HepG2 (cell line): ENCODE measurements at regions not wholly inside any gene's neighbourhood (a gene's known extent, or its start where the extent isn't known, plus 50 kb on each side); places are given as distances from the start of the nearest gene placed in this dataset.

Experiments
- ATAC-seq: fragments of 200-7000 bp; cut with Tn5 transposase; 3 replicates; pipeline ENCODE4 v1.9.1; 2020; ENCODE audit warnings: mild to moderate bottlenecking, moderate library complexity
- BruUV-seq: library from RNA; stranded (reverse); fragments of 400-500 nt; replicated peaks from 2 replicates; lab custom pipeline; 2021; lab: Mats Ljungman, UMichigan
- CTCF ChIA-PET: fragments of 300-600 bp; formaldehyde crosslinking; extraction: SDS; loops from one replicate; lab custom pipeline; 2021; ENCODE audit warnings: low total read pairs, inconsistent platforms, low intra/inter-chr PET ratio; lab: Yijun Ruan, JAX
- POLR2A ChIA-PET: fragments of 350-600 bp; sonication (Branson Sonifier 250); formaldehyde crosslinking; loops from one replicate; lab custom pipeline; 2020; ENCODE audit warnings: antibody characterized with exemption, inconsistent platforms; lab: Yijun Ruan, JAX
- DNase-seq: peaks from one replicate; pipeline ENCODE4 v3.0.0-alpha.2; 2015; ENCODE audit warnings: low spot score
- FAIRE-seq: peaks from 3 replicates; lab custom pipeline; 2011; peaks lifted over from hg19 to GRCh38; lab: Jason Lieb, UNC
- H2AFZ ChIP-seq: one replicate; pipeline ENCODE4 v1.6.1; 2011; ENCODE audit warnings: low read length, inconsistent platforms
- H3K27ac ChIP-seq: fragments of 300-600 bp; 3 replicates; pipeline ENCODE4 v1.8.0; 2011; ENCODE audit warnings: mixed run types, mild to moderate bottlenecking, mixed read lengths, low read length, inconsistent platforms; ENCODE audit not compliant: insufficient read depth; ENCODE audit errors: extremely low read length
- H3K27me3 ChIP-seq, 2 experiments: fragments of 200-600 bp in 1 of 2; 2 replicates in 1 of 2; 3 replicates in 1 of 2; pipeline versions ENCODE4 v1.6.0 to v1.8.0; 2011; ENCODE audit warnings: low read length in 2 of 2, mild to moderate bottlenecking in 2 of 2, moderate library complexity in 2 of 2, inconsistent platforms in 1 of 2; ENCODE audit not compliant: insufficient read depth in 2 of 2, control insufficient read depth in 1 of 2
- H3K36me3 ChIP-seq, 2 experiments: fragments of 200-600 bp in 1 of 2; replicated peaks in 1 of 2; 2 replicates in 1 of 2; 3 replicates in 1 of 2; pipeline versions ENCODE4 v1.5.1 to v1.8.0; 2011; ENCODE audit warnings: low read length in 2 of 2, inconsistent platforms in 1 of 2; ENCODE audit not compliant: insufficient read depth in 2 of 2, control insufficient read depth in 1 of 2
- H3K4me1 ChIP-seq: 2 replicates; pipeline ENCODE4 v1.5.1; 2012; ENCODE audit warnings: low read length, inconsistent platforms; ENCODE audit not compliant: insufficient read depth
- H3K4me2 ChIP-seq: 2 replicates; pipeline ENCODE4 v1.6.0; 2011; ENCODE audit warnings: low read depth, low read length, inconsistent platforms
- H3K4me3 ChIP-seq, 3 experiments: fragments of 200-600 bp in 1 of 3; sonication (generic), shearing (Covaris generic) in 1 of 3; replicated peaks in 1 of 3; 2 replicates each; pipeline ENCODE4 v1.5.1; 2011 to 2016; ENCODE audit warnings: low read length in 3 of 3, inconsistent platforms in 2 of 3, low read depth in 2 of 3, mild to moderate bottlenecking in 2 of 3, control low read depth in 1 of 3, mixed read lengths in 1 of 3; ENCODE audit not compliant: insufficient read depth in 1 of 3
- H3K79me2 ChIP-seq: one replicate; pipeline ENCODE4 v1.6.1; 2011; ENCODE audit warnings: low read length, inconsistent platforms; ENCODE audit not compliant: insufficient read depth
- H3K9ac ChIP-seq: 2 replicates; pipeline ENCODE4 v1.6.0; 2011; ENCODE audit warnings: mild to moderate bottlenecking, low read depth, low read length, inconsistent platforms; ENCODE audit not compliant: insufficient read depth
- H3K9me3 ChIP-seq: 2 replicates; pipeline ENCODE4 v1.5.1; 2012; ENCODE audit warnings: mild to moderate bottlenecking, low read length
- H4K20me1 ChIP-seq: 2 replicates; pipeline ENCODE4 v1.6.0; 2011; ENCODE audit warnings: inconsistent platforms, mild to moderate bottlenecking, low read length, moderate library complexity; ENCODE audit not compliant: insufficient read depth
- DMAP1 ChIP-seq: IDR thresholded peaks from 2 replicates; pipeline ENCODE4 v1.6.1; 2016
- ESRRA ChIP-seq: sonication (generic); formaldehyde crosslinking; IDR thresholded peaks from 2 replicates; pipeline ENCODE4 v1.5.1; 2020; ENCODE audit warnings: mild to moderate bottlenecking, low read depth, missing genetic modification reagents
- ETV5 ChIP-seq: IDR thresholded peaks from 2 replicates; pipeline ENCODE4 v1.6.1; 2018; ENCODE audit warnings: missing biosample characterization, missing genetic modification reagents, inconsistent platforms, borderline replicate concordance
- NR3C1 ChIP-seq: sonication (generic); formaldehyde crosslinking; IDR thresholded peaks from 2 replicates; pipeline ENCODE4 v1.4.0; 2020; ENCODE audit warnings: missing genetic modification reagents
- PCBP2 ChIP-seq: fragments of 200-400 bp; formaldehyde crosslinking; optimal IDR thresholded peaks from 2 replicates; pipeline ENCODE3; 2018; ENCODE audit warnings: low read length, low read depth; ENCODE audit not compliant: poor library complexity, severe bottlenecking
- RBM39 ChIP-seq: fragments of 200-400 bp; formaldehyde crosslinking; IDR thresholded peaks from one replicate; pipeline ENCODE4 v1.6.1; 2018; ENCODE audit warnings: antibody characterized with exemption, mild to moderate bottlenecking, low read depth, low read length; ENCODE audit not compliant: poor library complexity, severe bottlenecking
- TBL1XR1 ChIP-seq: fragments of 150-350 bp; IDR thresholded peaks from 2 replicates; pipeline ENCODE4 v1.6.1; 2014; ENCODE audit warnings: borderline replicate concordance, low read length; ENCODE audit not compliant: partially characterized antibody
- ZFP90 ChIP-seq: sonication (generic); formaldehyde crosslinking; IDR thresholded peaks from 2 replicates; pipeline ENCODE4 v1.8.0; 2022; ENCODE audit warnings: missing genetic modification reagents, mild to moderate bottlenecking, inconsistent platforms, borderline replicate concordance
- ZNF367 ChIP-seq: sonication (generic); formaldehyde crosslinking; IDR thresholded peaks from 2 replicates; pipeline ENCODE4 v1.4.0; 2020; ENCODE audit warnings: missing genetic modification reagents, borderline replicate concordance
- ZNF724P ChIP-seq: sonication (generic); formaldehyde crosslinking; IDR thresholded peaks from 2 replicates; pipeline ENCODE4 v1.8.0; 2022; ENCODE audit warnings: missing genetic modification reagents, borderline replicate concordance
- ZSCAN29 ChIP-seq: sonication (generic); formaldehyde crosslinking; conservative IDR thresholded peaks from 2 replicates; pipeline ENCODE4 v1.4.0; 2020; ENCODE audit warnings: mild to moderate bottlenecking, missing genetic modification reagents
- WGBS: methylation state at CpG from one replicate; pipeline ENCODE4 v1.1.6; 2017; ENCODE audit warnings: low lambda C conversion rate; 5-methylcytosine and 5-hydroxymethylcytosine counted together
- in situ Hi-C: cut with HindIII; loops from 2 replicates; pipeline ENCODE4 v1.10.0; 2017; ENCODE audit warnings: low pct_unique_long_range_greater_than_20kb; ENCODE audit not compliant: extremely low pct_ligation_motif_present
- intact Hi-C: fragments of 100-400 bp; cut with micrococcal nuclease; formaldehyde crosslinking; loops from one replicate; pipeline ENCODE4 v1.10.0; 2022; ENCODE audit not compliant: unreplicated experiment

DNA sequence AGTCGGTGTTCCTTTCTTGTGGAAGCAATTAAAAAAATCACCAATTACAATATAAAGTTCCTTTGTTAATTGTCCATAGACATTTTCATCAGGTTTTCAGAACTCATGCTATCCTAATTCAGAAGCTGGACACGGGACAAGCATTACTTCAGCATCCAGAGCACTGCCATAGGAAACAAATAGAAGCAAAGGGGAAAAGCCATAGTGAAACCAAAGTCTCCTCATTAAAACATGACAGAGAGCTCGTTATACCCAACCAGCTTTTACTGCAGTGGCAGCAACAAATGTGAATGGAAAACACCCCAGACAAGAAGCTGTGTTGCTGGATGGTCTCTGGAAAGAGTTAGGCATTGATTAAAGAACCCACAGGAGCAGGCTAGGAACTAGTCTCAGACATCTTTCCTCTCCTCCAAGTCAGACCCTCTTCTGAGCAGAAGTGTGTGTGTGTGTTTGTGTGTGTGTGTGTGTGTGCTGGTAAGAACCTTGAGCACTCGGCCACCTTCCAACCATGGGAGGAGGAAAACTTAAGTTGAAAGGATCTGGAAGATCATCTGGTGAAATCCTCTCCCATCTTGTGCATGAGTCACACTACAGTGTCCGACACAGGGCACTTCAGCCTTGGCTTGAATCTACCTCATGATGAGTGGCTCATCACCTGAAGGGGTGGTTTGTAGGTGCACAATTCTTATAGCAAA lies 162.6 kb upstream of the ADAMTS16 start:
- Histone ChIP-seq H3K4me3 (no peak overlapping the region), H3K27ac (no peak overlapping the region), H3K4me1 (no peaks in the 10 kb centered on the region), H3K4me2 (no peak overlapping the region), H2AFZ (no peak overlapping the region), H3K9ac (no peak overlapping the region), H4K20me1 (no peaks in the 10 kb centered on the region), H3K27me3 (no peaks in the 10 kb centered on the region), H3K9me3 (no peaks in the 10 kb centered on the region), H3K36me3 (no peaks in the 10 kb centered on the region), H3K79me2 (no peaks in the 10 kb centered on the region)
- intact Hi-C loops (no loop called here), in situ Hi-C loops (no loop called here)
- CTCF ChIA-PET = no interaction called here
- WGBS = 0% methylated on average over 5 of the region's 5 CpGs
- DNase-seq (no peak), FAIRE-seq (no peak), ATAC-seq (no peak)
- no TSS peak for BruUV-seq
- no peak for TF ChIP-seq NR3C1 (CRISPR knock-in tag)
- TF ChIP-seq ZNF367 (CRISPR knock-in tag) = no peak
- no peak for TF ChIP-seq DMAP1 (CRISPR knock-in tag)
- TF ChIP-seq ZFP90 (CRISPR knock-in tag) = no peak
- TF ChIP-seq ZNF724P (CRISPR knock-in tag) = no peak
- no peak for TF ChIP-seq RBM39
- no peak for TF ChIP-seq ETV5 (CRISPR knock-in tag)
- TF ChIP-seq ZSCAN29 = no peak
- no peak for TF ChIP-seq PCBP2
- TF ChIP-seq TBL1XR1 = no peak
- TF ChIP-seq ESRRA = no peak
- POLR2A ChIA-PET = no interaction called here
